HG03460 (cell line): ENCODE measurements at regions not wholly inside any gene's neighbourhood (a gene's known extent, or its start where the extent isn't known, plus 50 kb on each side); places are given as distances from the start of the nearest gene placed in this dataset.
"Not testable (repeated sequence)": the region's sequence is repeated elsewhere in the genome, so short reads cannot be mapped to it uniquely, and the experiment has no call there.

ENCODE experiments used
- ATAC-seq: cut with Tn5 transposase; IDR thresholded peaks from one replicate; pipeline ENCODE4 v1.9.1; 2021; ENCODE audit not compliant: unreplicated experiment

- no peak for ATAC-seq
Measured at GRCh38 chr22:22345781-22346180, 101.2 kb downstream of the VPREB1 start.

GRCh38 chr22:22346401-22347107, 102.0 kb downstream of the VPREB1 start:
- ATAC-seq = no peak

GRCh38 chr22:22348127-22348814, 103.7 kb downstream of the VPREB1 start:
- no peak for ATAC-seq

- ATAC-seq = no peak
Measured at GRCh38 chr22:22348815-22349454, 104.3 kb downstream of the VPREB1 start.

GRCh38 chr22:22349455-22349836, 104.9 kb downstream of the VPREB1 start:
- ATAC-seq = no peak

GRCh38 chr22:22351366-22351765, 106.8 kb downstream of the VPREB1 start:
- no peak for ATAC-seq

GRCh38 chr22:22352371-22352999, 107.9 kb downstream of the VPREB1 start:
- ATAC-seq = no peak

GRCh38 chr22:22355096-22355834, 110.7 kb downstream of the VPREB1 start:
- ATAC-seq = no peak

- peak; percentile 90 for ATAC-seq
Measured at GRCh38 chr22:22357024-22357883, 112.7 kb downstream of the VPREB1 start.

GRCh38 chr22:22358152-22358551, 113.6 kb downstream of the VPREB1 start:
- no peak for ATAC-seq

GRCh38 chr22:22358686-22359085, 114.1 kb downstream of the VPREB1 start:
- no peak for ATAC-seq

GRCh38 chr22:22359465-22359864, 114.9 kb downstream of the VPREB1 start:
- no peak for ATAC-seq

GRCh38 chr22:22360014-22360413, 115.4 kb downstream of the VPREB1 start:
- no peak for ATAC-seq

- ATAC-seq = no peak
Measured at GRCh38 chr22:22362311-22362710, 117.7 kb downstream of the VPREB1 start.

GRCh38 chr22:22362936-22363335, 118.3 kb downstream of the VPREB1 start:
- ATAC-seq = no peak

GRCh38 chr22:22364207-22364606, 119.6 kb downstream of the VPREB1 start:
- ATAC-seq = no peak

- ATAC-seq = no peak
Measured at GRCh38 chr22:22366537-22366936, 122.0 kb downstream of the VPREB1 start.

GRCh38 chr22:22368516-22368915, 123.9 kb downstream of the VPREB1 start:
- no peak for ATAC-seq

- ATAC-seq = not testable (repeated sequence)
Measured at GRCh38 chr22:22369219-22369963, 124.8 kb downstream of the VPREB1 start.

- no peak for ATAC-seq
Measured at GRCh38 chr22:22369964-22370270, 125.3 kb downstream of the VPREB1 start.
